Activated naive CD4-positive, alpha-beta T cell treated with anti-CD3 and anti-CD28 coated beads, Interleukin-2, amount 50 U/mL, for 72 hours (primary cell): ENCODE measurements at regions not wholly inside any gene's neighbourhood (a gene's known extent, or its start where the extent isn't known, plus 50 kb on each side); places are given as distances from the start of the nearest gene placed in this dataset.

Experiments used
- ATAC-seq, 2 donors: fragments of 150-1000 bp; cut with Tn5 transposase; 2 replicates each; pipeline ENCODE4 v1.10.0; 2021; ENCODE audit warnings: mild to moderate bottlenecking in 2 of 2, moderate library complexity in 2 of 2
- DNase-seq, 2 donors: peaks; one replicate each; pipeline ENCODE4 v3.0.0; 2021 to 2022; ENCODE audit warnings: low spot score in 2 of 2
- H3K27ac Mint-ChIP-seq, 2 donors: one replicate each; pipeline ENCODE4 v1.8.0; 2022; ENCODE audit warnings: mild to moderate bottlenecking in 2 of 2, mixed read lengths in 2 of 2
- H3K36me3 Mint-ChIP-seq, 2 donors: one replicate each; pipeline ENCODE4 v1.8.0; 2022; ENCODE audit warnings: mixed read lengths in 2 of 2
- H3K9me3 Mint-ChIP-seq, 2 donors: one replicate each; pipeline ENCODE4 v1.8.0; 2022; ENCODE audit warnings: mixed read lengths in 2 of 2

DNA sequence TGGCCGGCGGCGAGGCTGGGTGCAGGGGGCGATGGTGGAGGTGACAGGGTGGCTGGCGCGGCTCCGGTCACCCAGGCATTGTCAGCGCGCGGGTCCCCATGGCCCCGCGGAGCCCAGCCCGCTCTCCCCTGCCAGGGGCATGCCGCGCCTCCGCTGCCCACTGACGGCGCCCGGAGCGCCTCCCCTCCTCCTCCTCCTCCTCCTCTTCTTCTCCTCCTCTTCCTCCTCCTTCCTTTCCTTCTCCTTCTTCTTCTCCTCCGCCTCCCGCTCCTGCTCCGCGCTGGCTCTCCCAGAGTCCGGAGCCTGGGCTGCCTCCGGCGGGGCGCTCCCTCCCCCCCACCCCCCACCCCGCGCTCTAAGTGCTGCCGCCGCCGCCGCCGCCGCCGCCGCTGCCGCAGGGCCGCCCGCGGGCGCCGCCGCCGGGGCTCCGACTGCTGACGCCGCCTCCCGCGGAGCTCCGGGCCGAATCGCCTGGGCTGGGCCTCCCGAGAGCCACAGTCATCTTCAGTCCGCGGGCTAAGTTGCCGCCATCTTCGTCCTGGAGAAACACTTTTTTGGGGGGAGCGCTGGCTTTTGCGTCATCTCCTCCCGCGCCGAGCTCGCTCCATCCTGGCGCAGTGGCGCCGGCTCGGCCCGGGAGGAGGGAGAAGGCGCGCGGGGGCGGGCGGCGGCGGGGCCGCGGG, 348.3 kb downstream of the LIG4 start:
- Mint-ChIP-seq H3K9me3 (peaks cover 4 to 5% of the 10 kb centered on the region in 2 donors), H3K27ac (no peak overlapping the region), H3K36me3 (peaks cover 0 to 11% of the 10 kb centered on the region in 2 donors)
- ATAC-seq, result peak in 1 of 2 donors; percentile 34
- peak in 1 of 2 donors; percentile 2 for DNase-seq

- DNase-seq, result peak in 1 of 2 donors; percentile 3
- H3K27ac Mint-ChIP-seq, result no peak overlapping the region
- peak in 1 of 2 donors; percentile 47 for ATAC-seq
- peaks cover 0 to 11% of the 10 kb centered on the region in 2 donors for H3K36me3 Mint-ChIP-seq
- H3K9me3 Mint-ChIP-seq, result peaks cover 4 to 5% of the 10 kb centered on the region in 2 donors
These were observed 349.1 kb downstream of the LIG4 start for GRCh38 chr13:107866032-107866940.

GRCh38 chr13:107865643-107866031, 349.7 kb downstream of the LIG4 start:
- Mint-ChIP-seq H3K36me3 (peaks cover 0 to 11% of the 10 kb centered on the region in 2 donors), H3K9me3 (peaks cover 4 to 5% of the 10 kb centered on the region in 2 donors), H3K27ac (no peak overlapping the region)
- DNase-seq (no peak), ATAC-seq (no peak)

- H3K36me3 Mint-ChIP-seq, result peaks cover 0 to 11% of the 10 kb centered on the region in 2 donors
- no peak for ATAC-seq
- peaks cover 4 to 5% of the 10 kb centered on the region in 2 donors for H3K9me3 Mint-ChIP-seq
- no peak for DNase-seq
- H3K27ac Mint-ChIP-seq, result no peak overlapping the region
These were observed 350.1 kb downstream of the LIG4 start for GRCh38 chr13:107865318-107865575.

DNA sequence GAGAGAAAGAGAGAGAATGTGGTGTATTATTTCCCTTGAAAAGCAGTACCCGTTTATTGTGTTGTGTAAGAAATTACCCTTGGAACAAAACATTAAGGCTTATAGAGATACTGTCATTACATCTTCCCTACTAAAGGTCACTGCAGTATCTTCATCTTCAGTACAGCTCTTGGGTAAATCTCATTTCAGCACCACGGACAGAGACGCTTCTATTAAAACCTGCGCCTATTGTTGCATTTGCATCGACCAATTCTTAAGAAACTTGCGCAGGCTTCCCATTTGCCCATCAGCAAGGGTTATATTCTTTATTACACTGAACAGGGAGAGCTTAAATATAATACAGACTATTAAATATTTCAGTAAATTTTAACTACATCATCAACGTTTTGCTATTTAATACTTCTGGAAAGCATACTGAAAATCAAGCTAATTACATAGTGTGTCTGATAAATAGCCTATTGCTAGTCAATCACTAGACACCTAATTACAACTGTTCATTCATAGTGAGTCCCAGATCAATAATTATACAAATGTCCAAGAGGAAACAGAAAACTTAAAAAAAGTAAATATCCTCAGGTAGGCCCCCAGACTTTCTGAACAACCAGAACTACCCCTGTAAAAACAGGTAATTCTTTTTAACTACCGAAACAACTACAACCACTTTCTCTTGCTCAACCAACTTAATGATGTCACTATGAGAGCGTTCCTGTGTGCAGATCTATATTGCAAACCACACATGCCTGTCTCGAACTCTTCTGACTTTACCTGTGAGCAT, 350.6 kb downstream of the LIG4 start:
- Mint-ChIP-seq H3K27ac (no peak overlapping the region), H3K36me3 (peaks cover 0 to 11% of the 10 kb centered on the region in 2 donors), H3K9me3 (peaks cover 5 to 8% of the 10 kb centered on the region in 2 donors)
- DNase-seq, result peak in 1 of 2 donors; percentile 4
- no peak for ATAC-seq

- peaks cover 0 to 10% of the 10 kb centered on the region in 2 donors for H3K36me3 Mint-ChIP-seq
- peaks cover 12 to 17% of the 10 kb centered on the region in 2 donors for H3K9me3 Mint-ChIP-seq
- no peak overlapping the region for H3K27ac Mint-ChIP-seq
- no peak for DNase-seq
- ATAC-seq, result no peak
These were observed 355.1 kb downstream of the LIG4 start for GRCh38 chr13:107860284-107860683.

- no peaks in the 10 kb centered on the region for H3K36me3 Mint-ChIP-seq
- DNase-seq (no peak), ATAC-seq (no peak)
- H3K9me3 Mint-ChIP-seq, result peaks cover 8 to 10% of the 10 kb centered on the region in 2 donors
- H3K27ac Mint-ChIP-seq, result no peak overlapping the region
These were observed 360.5 kb downstream of the LIG4 start for GRCh38 chr13:107854880-107855279.

DNA sequence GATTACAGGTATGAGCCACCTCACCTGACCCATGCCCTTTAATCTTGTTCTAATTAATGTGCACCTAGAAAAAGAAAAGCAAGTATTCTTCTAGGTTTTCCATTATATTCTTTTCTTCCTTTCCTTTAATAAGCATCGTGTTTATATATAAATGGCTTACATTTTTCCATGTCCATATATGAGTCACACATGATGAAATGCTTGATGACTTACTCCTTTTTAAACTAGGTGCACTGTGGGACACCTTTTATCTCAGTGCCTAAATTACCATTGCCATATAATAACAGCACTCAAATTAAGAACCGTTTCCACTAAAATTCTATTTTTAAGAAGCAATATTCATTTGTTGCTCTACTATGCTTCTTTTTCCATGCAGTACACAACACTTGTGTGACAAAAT, 363.3 kb downstream of the LIG4 start:
- ATAC-seq (no peak), DNase-seq (no peak)
- H3K36me3 Mint-ChIP-seq, result no peaks in the 10 kb centered on the region
- H3K27ac Mint-ChIP-seq, result no peak overlapping the region
- H3K9me3 Mint-ChIP-seq, result peaks cover 8 to 9% of the 10 kb centered on the region in 2 donors

DNA sequence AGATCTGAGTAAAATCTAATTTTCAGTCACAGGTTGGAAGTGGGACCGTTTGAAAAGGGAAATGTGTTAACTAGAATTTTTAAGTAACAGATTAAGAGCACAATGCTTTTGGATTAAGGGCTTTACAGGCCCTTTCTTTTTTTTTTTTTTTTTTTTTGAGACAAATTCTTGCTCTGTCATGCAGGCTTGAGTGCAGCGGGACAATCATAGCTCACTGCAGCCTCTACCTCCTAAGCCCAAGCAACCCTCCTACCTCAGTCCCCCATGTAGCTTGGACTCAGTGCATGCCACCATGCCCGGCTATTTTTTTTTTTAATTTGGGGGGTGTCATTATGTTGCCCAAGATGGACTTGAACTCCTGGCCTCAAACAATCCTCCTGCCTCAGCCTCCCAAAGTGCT, 363.7 kb downstream of the LIG4 start:
- H3K27ac Mint-ChIP-seq, result no peak overlapping the region
- H3K9me3 Mint-ChIP-seq, result peaks cover 5 to 8% of the 10 kb centered on the region in 2 donors
- DNase-seq (no peak), ATAC-seq (no peak)
- H3K36me3 Mint-ChIP-seq, result no peaks in the 10 kb centered on the region

- ATAC-seq, result no peak
- Mint-ChIP-seq H3K27ac (no peak overlapping the region), H3K9me3 (no peaks in the 10 kb centered on the region), H3K36me3 (no peaks in the 10 kb centered on the region)
- DNase-seq, result no peak
These were observed 367.9 kb downstream of the LIG4 start for GRCh38 chr13:107847406-107847805.

DNA sequence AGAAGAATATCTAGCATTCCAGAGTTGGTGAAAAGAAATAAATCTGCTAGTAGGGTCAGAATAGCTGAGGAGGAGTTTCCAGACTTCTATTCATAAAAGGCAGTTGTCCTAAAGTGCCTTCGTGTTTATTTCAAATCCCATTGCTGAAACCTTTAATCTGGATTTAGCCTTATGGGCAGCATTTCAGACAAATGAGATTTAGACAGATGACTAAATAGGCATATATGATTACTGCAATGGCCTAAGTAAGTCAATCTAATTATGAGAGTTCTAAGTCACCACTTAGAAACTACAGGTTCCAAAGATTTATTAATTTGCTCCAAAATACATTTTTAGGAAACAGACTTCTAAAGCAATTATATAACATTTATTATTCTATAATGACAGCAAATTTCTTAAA, 368.7 kb downstream of the LIG4 start:
- Mint-ChIP-seq H3K36me3 (no peaks in the 10 kb centered on the region), H3K27ac (no peak overlapping the region), H3K9me3 (no peaks in the 10 kb centered on the region)
- ATAC-seq (no peak), DNase-seq (no peak)

DNA sequence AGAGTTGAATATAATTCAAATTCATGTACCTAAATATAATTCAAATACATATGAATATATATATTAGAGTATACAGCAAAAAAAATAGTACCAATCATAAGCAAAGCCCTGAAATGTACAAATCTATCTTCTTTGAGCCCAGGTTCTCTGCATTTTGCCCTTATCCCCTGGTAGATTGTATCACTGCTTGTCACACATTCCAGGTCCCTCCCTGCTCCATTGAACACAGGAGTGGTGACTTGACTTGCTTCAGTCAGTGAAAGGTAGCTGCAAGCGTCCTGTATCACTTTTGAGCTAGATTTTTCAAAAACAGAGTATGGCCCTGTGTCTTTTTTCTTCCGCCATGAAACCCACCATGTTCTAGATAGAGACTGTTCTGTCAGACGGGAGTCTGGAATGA, 369.4 kb downstream of the LIG4 start:
- H3K27ac Mint-ChIP-seq, result no peak overlapping the region
- ATAC-seq (no peak), DNase-seq (no peak)
- H3K36me3 Mint-ChIP-seq, result no peaks in the 10 kb centered on the region
- no peaks in the 10 kb centered on the region for H3K9me3 Mint-ChIP-seq

DNA sequence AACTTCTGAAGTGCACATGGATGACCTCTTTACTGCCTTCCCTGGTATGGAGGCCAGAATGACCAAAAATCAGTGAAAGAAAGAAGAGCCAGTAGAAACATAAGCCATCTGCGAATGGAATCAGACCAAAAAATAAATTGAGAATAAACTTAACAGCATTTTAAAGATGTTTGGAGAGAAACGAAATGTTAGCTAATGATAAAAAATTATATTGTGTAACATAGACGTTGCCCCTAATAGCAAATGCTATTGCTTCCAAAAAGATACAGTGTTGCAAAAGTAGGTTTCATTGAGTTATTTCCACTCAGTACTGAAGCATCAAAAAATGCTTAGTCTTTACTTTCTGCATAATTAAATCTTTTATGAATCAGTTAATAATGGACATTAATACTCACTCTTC, 371.7 kb downstream of the LIG4 start:
- Mint-ChIP-seq H3K9me3 (no peaks in the 10 kb centered on the region), H3K36me3 (no peaks in the 10 kb centered on the region), H3K27ac (no peak overlapping the region)
- no peak for DNase-seq
- ATAC-seq, result no peak

- Mint-ChIP-seq H3K9me3 (no peaks in the 10 kb centered on the region), H3K27ac (no peak overlapping the region), H3K36me3 (no peaks in the 10 kb centered on the region)
- no peak for ATAC-seq
- DNase-seq, result no peak
These were observed 372.1 kb downstream of the LIG4 start for GRCh38 chr13:107843281-107843680.

DNA sequence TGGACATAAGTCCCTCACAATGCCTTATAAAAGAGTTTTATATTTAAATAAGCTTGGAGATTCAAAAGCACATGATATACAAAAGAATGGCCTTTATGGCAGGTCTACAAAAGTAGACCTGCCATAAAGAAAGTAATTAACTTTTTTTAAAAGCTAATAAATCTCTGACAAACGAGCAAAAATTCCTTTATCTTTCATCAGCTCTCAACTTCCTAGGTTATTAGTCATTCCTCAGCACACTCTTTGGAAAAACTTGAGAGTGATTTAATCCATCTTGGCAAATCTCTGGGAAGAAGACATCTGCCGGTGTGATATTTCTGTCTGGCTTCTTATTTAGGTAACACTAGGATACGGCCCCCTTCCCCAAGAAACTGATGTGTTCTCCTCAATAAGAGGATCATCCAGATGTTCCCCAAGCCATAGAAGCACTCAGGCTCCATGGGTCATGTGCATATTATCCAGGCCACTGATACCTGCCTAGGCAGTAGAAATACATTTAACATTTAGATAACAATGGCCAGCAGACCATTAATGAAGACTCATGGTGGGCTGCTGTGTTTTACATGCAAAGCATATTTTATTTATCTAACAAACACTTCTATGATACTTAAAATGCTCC, 372.7 kb downstream of the LIG4 start:
- no peak overlapping the region for H3K27ac Mint-ChIP-seq
- no peak for ATAC-seq
- H3K9me3 Mint-ChIP-seq, result no peaks in the 10 kb centered on the region
- no peaks in the 10 kb centered on the region for H3K36me3 Mint-ChIP-seq
- DNase-seq, result no peak

DNA sequence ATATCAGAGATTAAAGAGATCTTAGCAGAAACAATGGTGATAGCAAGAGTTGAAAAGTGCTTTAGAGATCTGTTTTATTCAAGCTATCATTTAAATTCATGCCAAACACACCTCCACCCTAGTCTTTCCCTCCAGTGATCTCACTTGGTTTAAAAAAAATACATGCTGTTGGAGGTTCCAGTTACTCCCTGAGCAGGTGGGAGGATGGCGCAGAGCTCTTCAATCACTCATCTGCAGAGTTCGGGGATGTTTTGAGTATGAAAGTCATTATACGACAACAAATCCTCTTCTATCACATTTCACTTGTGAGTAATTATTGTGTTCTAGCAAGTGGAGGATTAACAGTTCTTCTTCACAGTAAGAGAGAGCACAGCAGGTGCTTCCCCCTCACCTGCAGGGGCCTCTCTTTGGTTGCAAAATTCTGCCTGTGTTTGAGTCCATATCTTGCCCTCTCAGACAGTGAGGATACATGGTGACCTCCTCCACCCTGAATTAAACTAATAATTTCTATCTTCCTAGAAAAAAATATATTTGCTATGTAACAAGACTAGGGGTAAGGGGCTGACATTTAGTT, 376.7 kb downstream of the LIG4 start:
- no peaks in the 10 kb centered on the region for H3K36me3 Mint-ChIP-seq
- H3K9me3 Mint-ChIP-seq, result no peaks in the 10 kb centered on the region
- ATAC-seq (no peak), DNase-seq (no peak)
- no peak overlapping the region for H3K27ac Mint-ChIP-seq
